Middle frontal gyrus (tissue), 1 donor: ENCODE measurements at regions not wholly inside any gene's neighbourhood (a gene's known extent, or its start where the extent isn't known, plus 50 kb on each side); places are given as distances from the start of the nearest gene placed in this dataset.

Experiments
- DNase-seq: peaks from one replicate; pipeline ENCODE4 v3.0.0-alpha.2; 2015; ENCODE audit warnings: low spot score; ENCODE audit errors: extremely low spot score

- no peak for DNase-seq
Measured at GRCh38 chr9:3054017-3054586, 210.2 kb upstream of the PUM3 start.

GRCh38 chr9:3049636-3050035 lies 205.7 kb upstream of the PUM3 start:
- no peak for DNase-seq

GRCh38 chr9:3047912-3048311 lies 204.0 kb upstream of the PUM3 start:
- no peak for DNase-seq

- DNase-seq: no peak
Measured at GRCh38 chr9:3045153-3045552, 201.3 kb upstream of the PUM3 start.

GRCh38 chr9:3043369-3043768 lies 199.5 kb upstream of the PUM3 start:
- no peak for DNase-seq

GRCh38 chr9:3040761-3041160 lies 196.9 kb upstream of the PUM3 start:
- DNase-seq: no peak

- no peak for DNase-seq
Measured at GRCh38 chr9:3036333-3036700, 192.4 kb upstream of the PUM3 start.

GRCh38 chr9:3035579-3036332 lies 191.9 kb upstream of the PUM3 start:
- DNase-seq: no peak

GRCh38 chr9:3032898-3033297 lies 189.0 kb upstream of the PUM3 start:
- DNase-seq: no peak

- no peak for DNase-seq
Measured at GRCh38 chr9:3028535-3028934, 184.6 kb upstream of the PUM3 start.

GRCh38 chr9:3027210-3027609 lies 183.3 kb upstream of the PUM3 start:
- DNase-seq: no peak

- DNase-seq: no peak
Measured at GRCh38 chr9:3023449-3023848, 179.6 kb upstream of the PUM3 start.

- DNase-seq: no peak
Measured at GRCh38 chr9:3018691-3019230, 174.9 kb upstream of the PUM3 start.

GRCh38 chr9:3018071-3018470 lies 174.2 kb upstream of the PUM3 start:
- DNase-seq: no peak

- DNase-seq: no peak
Measured at GRCh38 chr9:3014178-3014577, 170.3 kb upstream of the PUM3 start.

GRCh38 chr9:3012842-3013241 lies 168.9 kb upstream of the PUM3 start:
- no peak for DNase-seq

- no peak for DNase-seq
Measured at GRCh38 chr9:3012245-3012644, 168.3 kb upstream of the PUM3 start.

GRCh38 chr9:3008091-3008490 lies 164.2 kb upstream of the PUM3 start:
- no peak for DNase-seq

GRCh38 chr9:3007326-3007725 lies 163.4 kb upstream of the PUM3 start:
- no peak for DNase-seq

GRCh38 chr9:3006851-3007250 lies 163.0 kb upstream of the PUM3 start:
- no peak for DNase-seq

- DNase-seq: no peak
Measured at GRCh38 chr9:3004572-3004971, 160.7 kb upstream of the PUM3 start.

GRCh38 chr9:3001311-3001710 lies 157.4 kb upstream of the PUM3 start:
- DNase-seq: no peak

- DNase-seq: no peak
Measured at GRCh38 chr9:2992427-2992826, 148.5 kb upstream of the PUM3 start.
